ENCODE measurements at regions not wholly inside any gene's neighbourhood (a gene's known extent, or its start where the extent isn't known, plus 50 kb on each side); places are given as distances from the start of the nearest gene placed in this dataset.

GRCh38 chr14:100450049-100450448 is 126.9 kb downstream of the SLC25A47 start:
- ATAC-seq (ENCODE audit: low read depth in 2 of 2) (no peak), DNase-seq (no peak)
- Mint-ChIP-seq H3K27ac (no peak overlapping the region), H3K27me3 (no peaks in the 10 kb centered on the region), H3K4me1 (peaks cover 0 to 12% (median 3%) of the 10 kb centered on the region in 4 donors), H3K36me3 (peaks cover 16% of the 10 kb centered on the region), H3K9me3 (no peaks in the 10 kb centered on the region), H3K4me3 (no peak overlapping the region)
- Histone ChIP-seq H3K4me3 (ENCODE audit: low read depth, low read length) (no peak overlapping the region), H3K4me1 (ENCODE audit: control insufficient read depth, insufficient read depth, low read length, poor library complexity, severe bottlenecking) (no peaks in the 10 kb centered on the region), H3K36me3 (ENCODE audit: control insufficient read depth, insufficient read depth, low read length) (no peaks in the 10 kb centered on the region), H3K9me3 (ENCODE audit: control insufficient read depth in 2 of 2, low read length in 2 of 2) (no peaks in the 10 kb centered on the region), H3K27ac (ENCODE audit: insufficient read depth, low read length, poor library complexity, severe bottlenecking) (no peak overlapping the region), H3K27me3 (ENCODE audit: control insufficient read depth, insufficient read depth, low read length) (no peaks in the 10 kb centered on the region)

DNA sequence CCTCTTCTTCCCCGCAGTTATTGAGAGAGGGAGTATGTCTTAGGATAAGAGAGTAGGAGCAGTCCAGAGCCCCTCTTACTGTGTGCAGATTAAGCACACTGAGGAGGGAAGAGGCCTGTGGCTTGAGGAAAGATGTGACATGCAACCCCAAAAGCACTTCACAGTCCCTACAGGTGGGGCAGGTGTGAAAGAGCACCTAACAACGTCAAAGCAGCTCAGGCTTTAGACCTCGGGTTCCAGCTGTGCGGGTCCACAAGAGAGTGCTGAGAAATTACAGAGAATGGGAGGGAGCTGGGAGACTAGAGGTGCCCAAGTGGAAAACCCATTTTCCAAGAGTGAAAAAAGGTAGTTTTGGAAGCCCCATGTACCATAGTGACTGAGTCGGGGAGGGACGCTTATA is 127.6 kb downstream of the SLC25A47 start:
- H3K9me3 ChIP-seq (ENCODE audit: control insufficient read depth in 2 of 2, low read length in 2 of 2) = no peaks in the 10 kb centered on the region
- H3K36me3 ChIP-seq (ENCODE audit: control insufficient read depth, insufficient read depth, low read length) = no peaks in the 10 kb centered on the region
- Mint-ChIP-seq H3K27me3 (no peaks in the 10 kb centered on the region), H3K4me3 (no peak overlapping the region), H3K27ac (no peak overlapping the region), H3K9me3 (no peaks in the 10 kb centered on the region), H3K36me3 (peaks cover 18% of the 10 kb centered on the region), H3K4me1 (peaks cover 0 to 12% (median 3%) of the 10 kb centered on the region in 4 donors)
- H3K4me3 ChIP-seq (ENCODE audit: low read depth, low read length) = no peak overlapping the region
- no peak overlapping the region for H3K27ac ChIP-seq (ENCODE audit: insufficient read depth, low read length, poor library complexity, severe bottlenecking)
- no peak for DNase-seq
- no peaks in the 10 kb centered on the region for H3K27me3 ChIP-seq (ENCODE audit: control insufficient read depth, insufficient read depth, low read length)
- no peak for ATAC-seq (ENCODE audit: low read depth in 2 of 2)
- no peaks in the 10 kb centered on the region for H3K4me1 ChIP-seq (ENCODE audit: control insufficient read depth, insufficient read depth, low read length, poor library complexity, severe bottlenecking)

DNA sequence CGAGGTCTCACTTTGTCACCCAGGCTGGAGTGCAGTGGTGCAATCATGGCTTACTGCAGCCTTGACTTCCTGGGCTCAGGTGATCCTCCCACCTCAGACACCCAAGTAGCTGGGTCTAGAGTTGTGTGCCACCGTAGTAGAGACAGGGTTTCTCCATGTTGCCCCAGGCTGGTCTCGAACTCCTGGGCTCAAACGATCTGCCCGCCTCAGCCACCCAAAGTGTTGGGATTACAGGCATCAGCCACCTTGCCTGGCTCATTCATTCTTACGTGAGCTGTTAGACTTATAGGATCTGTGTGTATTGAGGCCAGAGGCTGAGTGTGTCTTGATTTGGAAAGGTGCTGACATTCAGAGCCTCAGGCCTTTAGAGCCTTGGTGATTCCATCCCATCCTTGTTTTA is 128.1 kb downstream of the SLC25A47 start:
- Histone ChIP-seq H3K27me3 (ENCODE audit: control insufficient read depth, insufficient read depth, low read length) (no peaks in the 10 kb centered on the region), H3K4me1 (ENCODE audit: control insufficient read depth, insufficient read depth, low read length, poor library complexity, severe bottlenecking) (no peaks in the 10 kb centered on the region), H3K9me3 (ENCODE audit: control insufficient read depth in 2 of 2, low read length in 2 of 2) (no peaks in the 10 kb centered on the region), H3K36me3 (ENCODE audit: control insufficient read depth, insufficient read depth, low read length) (no peaks in the 10 kb centered on the region), H3K4me3 (ENCODE audit: low read depth, low read length) (no peak overlapping the region), H3K27ac (ENCODE audit: insufficient read depth, low read length, poor library complexity, severe bottlenecking) (no peak overlapping the region)
- no peaks in the 10 kb centered on the region for H3K9me3 Mint-ChIP-seq
- peaks cover 0 to 12% (median 3%) of the 10 kb centered on the region in 4 donors for H3K4me1 Mint-ChIP-seq
- no peak overlapping the region for H3K27ac Mint-ChIP-seq
- no peak overlapping the region for H3K4me3 Mint-ChIP-seq
- H3K36me3 Mint-ChIP-seq = peaks cover 18% of the 10 kb centered on the region
- ATAC-seq (ENCODE audit: low read depth in 2 of 2) (no peak), DNase-seq (no peak)
- H3K27me3 Mint-ChIP-seq = no peaks in the 10 kb centered on the region

DNA sequence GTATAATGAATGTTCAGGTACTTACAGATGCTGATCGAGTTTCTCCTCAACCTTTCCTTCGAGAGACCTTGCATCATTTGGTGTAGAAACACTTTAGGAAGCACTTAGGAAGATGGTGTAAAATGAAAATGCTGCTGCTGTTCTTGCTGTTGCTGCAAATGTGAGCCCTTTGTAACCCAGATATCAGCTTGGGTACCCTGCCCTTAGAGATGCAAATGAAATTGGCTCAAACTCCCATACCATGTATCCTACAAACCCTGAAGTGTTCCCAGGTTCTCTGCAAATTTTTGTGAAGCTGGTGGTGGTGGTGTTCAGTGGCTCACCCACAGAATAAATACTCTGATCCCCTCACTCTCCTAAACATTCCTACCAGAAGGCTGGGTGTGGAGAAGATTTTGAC is 130.8 kb downstream of the SLC25A47 start:
- Mint-ChIP-seq H3K36me3 (peaks cover 15% of the 10 kb centered on the region), H3K9me3 (peaks cover 0 to 1% (median 0%) of the 10 kb centered on the region in 7 donors), H3K4me1 (peaks cover 0 to 3% (median 0%) of the 10 kb centered on the region in 4 donors), H3K4me3 (no peak overlapping the region), H3K27ac (peak overlapping the region in 1 of 3 donors; percentile 84), H3K27me3 (no peaks in the 10 kb centered on the region)
- no peaks in the 10 kb centered on the region for H3K27me3 ChIP-seq (ENCODE audit: control insufficient read depth, insufficient read depth, low read length)
- H3K4me1 ChIP-seq (ENCODE audit: control insufficient read depth, insufficient read depth, low read length, poor library complexity, severe bottlenecking) = no peaks in the 10 kb centered on the region
- ATAC-seq (ENCODE audit: low read depth in 2 of 2) = no peak
- no peaks in the 10 kb centered on the region for H3K36me3 ChIP-seq (ENCODE audit: control insufficient read depth, insufficient read depth, low read length)
- H3K9me3 ChIP-seq (ENCODE audit: control insufficient read depth in 2 of 2, low read length in 2 of 2) = no peaks in the 10 kb centered on the region
- DNase-seq = no peak
- no peak overlapping the region for H3K4me3 ChIP-seq (ENCODE audit: low read depth, low read length)
- no peak overlapping the region for H3K27ac ChIP-seq (ENCODE audit: insufficient read depth, low read length, poor library complexity, severe bottlenecking)

DNA sequence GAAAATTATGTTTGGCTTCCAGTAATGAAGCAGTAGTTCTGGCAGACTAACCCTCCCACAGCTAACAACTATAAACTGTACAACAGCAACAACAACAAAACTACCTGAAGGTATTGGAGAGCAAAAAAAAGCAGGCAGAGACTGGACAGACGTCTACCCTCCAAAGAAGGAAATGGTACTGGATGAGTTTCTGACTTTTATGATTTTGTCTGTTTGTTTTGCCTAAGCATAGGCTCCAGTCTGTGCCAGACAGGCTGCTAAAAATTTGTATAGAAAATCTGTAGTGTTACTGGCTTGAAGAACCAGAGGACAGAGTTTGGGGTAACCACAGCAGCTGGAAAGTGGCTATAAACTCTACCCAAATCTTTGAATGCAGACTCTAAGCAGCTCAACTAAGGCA is 131.3 kb downstream of the SLC25A47 start:
- Mint-ChIP-seq H3K36me3 (peaks cover 15% of the 10 kb centered on the region), H3K9me3 (peaks cover 0 to 1% (median 0%) of the 10 kb centered on the region in 7 donors), H3K4me3 (no peak overlapping the region), H3K4me1 (peaks cover 0 to 3% (median 0%) of the 10 kb centered on the region in 4 donors), H3K27ac (peak overlapping the region in 1 of 3 donors; percentile 3), H3K27me3 (no peaks in the 10 kb centered on the region)
- Histone ChIP-seq H3K4me1 (ENCODE audit: control insufficient read depth, insufficient read depth, low read length, poor library complexity, severe bottlenecking) (no peaks in the 10 kb centered on the region), H3K27me3 (ENCODE audit: control insufficient read depth, insufficient read depth, low read length) (no peaks in the 10 kb centered on the region), H3K27ac (ENCODE audit: insufficient read depth, low read length, poor library complexity, severe bottlenecking) (no peak overlapping the region), H3K36me3 (ENCODE audit: control insufficient read depth, insufficient read depth, low read length) (no peaks in the 10 kb centered on the region), H3K9me3 (ENCODE audit: control insufficient read depth in 2 of 2, low read length in 2 of 2) (no peaks in the 10 kb centered on the region), H3K4me3 (ENCODE audit: low read depth, low read length) (no peak overlapping the region)
- ATAC-seq (ENCODE audit: low read depth in 2 of 2) = no peak
- no peak for DNase-seq

GRCh38 chr14:100463937-100464336 is 123.3 kb downstream of the BEGAIN start:
- Mint-ChIP-seq H3K4me3 (no peak overlapping the region), H3K27me3 (no peaks in the 10 kb centered on the region), H3K4me1 (peaks cover 0 to 7% (median 0%) of the 10 kb centered on the region in 4 donors), H3K9me3 (no peaks in the 10 kb centered on the region), H3K36me3 (peaks cover 3% of the 10 kb centered on the region), H3K27ac (no peak overlapping the region)
- no peak overlapping the region for H3K4me3 ChIP-seq (ENCODE audit: low read depth, low read length)
- H3K36me3 ChIP-seq (ENCODE audit: control insufficient read depth, insufficient read depth, low read length) = no peaks in the 10 kb centered on the region
- H3K27ac ChIP-seq (ENCODE audit: insufficient read depth, low read length, poor library complexity, severe bottlenecking) = no peak overlapping the region
- no peak for DNase-seq
- no peaks in the 10 kb centered on the region for H3K9me3 ChIP-seq (ENCODE audit: control insufficient read depth in 2 of 2, low read length in 2 of 2)
- no peaks in the 10 kb centered on the region for H3K27me3 ChIP-seq (ENCODE audit: control insufficient read depth, insufficient read depth, low read length)
- ATAC-seq (ENCODE audit: low read depth in 2 of 2) = peak in 1 of 2 donors; percentile 22
- H3K4me1 ChIP-seq (ENCODE audit: control insufficient read depth, insufficient read depth, low read length, poor library complexity, severe bottlenecking) = no peaks in the 10 kb centered on the region

DNA sequence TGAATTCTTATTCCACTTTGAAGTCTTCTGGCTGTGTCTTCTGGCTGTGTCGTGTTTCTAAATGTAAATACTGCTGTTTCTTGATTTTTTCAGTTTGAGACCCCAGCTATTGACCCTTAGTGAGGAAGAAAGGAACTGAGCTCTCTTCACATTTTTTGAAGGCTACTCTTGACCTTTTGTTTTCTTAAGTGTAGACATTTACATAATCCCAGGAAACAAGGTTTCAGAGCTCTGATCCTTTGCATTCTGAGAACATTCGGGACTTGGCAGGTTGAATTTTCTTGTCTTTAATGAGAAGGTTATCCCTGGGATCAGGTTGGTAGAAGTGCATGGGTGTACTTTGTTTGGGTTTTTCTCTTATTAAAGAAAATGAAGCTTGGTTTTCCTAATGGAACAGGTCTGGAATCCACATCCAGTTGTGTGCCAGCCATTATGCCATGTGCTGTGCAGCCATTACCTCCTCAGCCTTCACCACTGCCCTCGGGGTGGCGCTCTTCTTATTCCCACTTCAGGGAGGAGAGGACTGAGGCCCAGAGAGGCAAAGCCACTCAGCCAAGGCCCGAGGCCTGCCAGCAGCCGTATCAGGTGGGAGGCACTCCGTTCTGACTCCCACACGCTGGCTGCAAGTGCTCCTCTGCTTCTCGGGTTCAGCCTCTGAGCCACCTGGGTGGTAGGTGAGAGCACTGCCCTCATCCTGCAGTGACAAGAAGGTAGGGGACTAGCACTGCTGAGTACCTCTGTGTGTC is 120.9 kb downstream of the BEGAIN start:
- DNase-seq (no peak), ATAC-seq (ENCODE audit: low read depth in 2 of 2) (no peak)
- H3K4me3 ChIP-seq (ENCODE audit: low read depth, low read length) = no peak overlapping the region
- peaks cover 12% of the 10 kb centered on the region for H3K36me3 Mint-ChIP-seq
- no peaks in the 10 kb centered on the region for H3K27me3 ChIP-seq (ENCODE audit: control insufficient read depth, insufficient read depth, low read length)
- H3K36me3 ChIP-seq (ENCODE audit: control insufficient read depth, insufficient read depth, low read length) = no peaks in the 10 kb centered on the region
- no peak overlapping the region for H3K4me3 Mint-ChIP-seq
- H3K27me3 Mint-ChIP-seq = no peaks in the 10 kb centered on the region
- H3K4me1 ChIP-seq (ENCODE audit: control insufficient read depth, insufficient read depth, low read length, poor library complexity, severe bottlenecking) = no peaks in the 10 kb centered on the region
- no peak overlapping the region for H3K27ac ChIP-seq (ENCODE audit: insufficient read depth, low read length, poor library complexity, severe bottlenecking)
- H3K9me3 Mint-ChIP-seq = no peaks in the 10 kb centered on the region
- H3K27ac Mint-ChIP-seq = no peak overlapping the region
- H3K4me1 Mint-ChIP-seq = peaks cover 5 to 12% (median 6%) of the 10 kb centered on the region in 4 donors
- H3K9me3 ChIP-seq (ENCODE audit: control insufficient read depth in 2 of 2, low read length in 2 of 2) = no peaks in the 10 kb centered on the region

All from CD4-positive, CD25-positive, alpha-beta regulatory T cell (primary cell).